ENCODE measurements at regions not wholly inside any gene's neighbourhood (a gene's known extent, or its start where the extent isn't known, plus 50 kb on each side); places are given as distances from the start of the nearest gene placed in this dataset.

GRCh38 chr9:2465516-2465915, 156.1 kb upstream of the VLDLR start:
- DNase-seq: no peak

- DNase-seq: no peak
Measured at GRCh38 chr9:2465921-2466460, 155.6 kb upstream of the VLDLR start.

GRCh38 chr9:2466703-2467102, 154.9 kb upstream of the VLDLR start:
- no peak for DNase-seq

- no peak for DNase-seq
Measured at GRCh38 chr9:2469681-2470221, 151.8 kb upstream of the VLDLR start.

GRCh38 chr9:2473681-2474080, 147.9 kb upstream of the VLDLR start:
- no peak for DNase-seq

- DNase-seq: no peak
Measured at GRCh38 chr9:2477755-2478154, 143.8 kb upstream of the VLDLR start.

- no peak for DNase-seq
Measured at GRCh38 chr9:2478421-2478820, 143.2 kb upstream of the VLDLR start.

GRCh38 chr9:2479056-2479565, 142.5 kb upstream of the VLDLR start:
- no peak for DNase-seq

GRCh38 chr9:2480255-2480837, 141.2 kb upstream of the VLDLR start:
- DNase-seq: no peak

- DNase-seq: no peak
Measured at GRCh38 chr9:2481216-2481615, 140.4 kb upstream of the VLDLR start.

GRCh38 chr9:2486988-2487387, 134.6 kb upstream of the VLDLR start:
- DNase-seq: no peak

GRCh38 chr9:2489838-2490314, 131.7 kb upstream of the VLDLR start:
- DNase-seq: no peak

- DNase-seq: no peak
Measured at GRCh38 chr9:2492161-2492560, 129.4 kb upstream of the VLDLR start.

GRCh38 chr9:2493109-2493508, 128.5 kb upstream of the VLDLR start:
- no peak for DNase-seq

GRCh38 chr9:2493529-2493928, 128.1 kb upstream of the VLDLR start:
- DNase-seq: no peak

GRCh38 chr9:2494562-2494961, 127.0 kb upstream of the VLDLR start:
- DNase-seq: no peak

GRCh38 chr9:2495221-2496005, 126.2 kb upstream of the VLDLR start:
- DNase-seq: no peak

GRCh38 chr9:2496169-2496568, 125.4 kb upstream of the VLDLR start:
- DNase-seq: no peak

- DNase-seq: no peak
Measured at GRCh38 chr9:2496934-2497333, 124.7 kb upstream of the VLDLR start.

- no peak for DNase-seq
Measured at GRCh38 chr9:2497666-2498400, 123.8 kb upstream of the VLDLR start.

- no peak for DNase-seq
Measured at GRCh38 chr9:2502210-2502609, 119.4 kb upstream of the VLDLR start.

GRCh38 chr9:2502760-2503159, 118.8 kb upstream of the VLDLR start:
- DNase-seq: no peak

GRCh38 chr9:2506321-2506720, 115.3 kb upstream of the VLDLR start:
- no peak for DNase-seq
